Muscle of back (tissue), 3 donors: ENCODE measurements at regions not wholly inside any gene's neighbourhood (a gene's known extent, or its start where the extent isn't known, plus 50 kb on each side); places are given as distances from the start of the nearest gene placed in this dataset.

Experiments used
- DNase-seq, 3 donors: peaks; one replicate each; pipeline versions ENCODE4 v3.0.0 to v3.0.0-alpha.2; 2013

- no peak for DNase-seq
Observed at GRCh38 chr1:2933431-2934155, 87.7 kb upstream of the ACTRT2 start.

- DNase-seq = no peak
Observed at GRCh38 chr1:2934156-2934540, 87.1 kb upstream of the ACTRT2 start.

- no peak for DNase-seq
Observed at GRCh38 chr1:2934642-2935081, 86.6 kb upstream of the ACTRT2 start.

- DNase-seq = no peak
Observed at GRCh38 chr1:2935184-2935583, 86.1 kb upstream of the ACTRT2 start.

- no peak for DNase-seq
Observed at GRCh38 chr1:2935751-2936390, 85.4 kb upstream of the ACTRT2 start.

- DNase-seq = no peak
Observed at GRCh38 chr1:2936559-2937515, 84.4 kb upstream of the ACTRT2 start.

- no peak for DNase-seq
Observed at GRCh38 chr1:2937805-2938204, 83.5 kb upstream of the ACTRT2 start.

- no peak for DNase-seq
Observed at GRCh38 chr1:2939041-2939552, 82.2 kb upstream of the ACTRT2 start.

GRCh38 chr1:2940178-2940577, 81.1 kb upstream of the ACTRT2 start:
- no peak for DNase-seq

- no peak for DNase-seq
Observed at GRCh38 chr1:2941040-2941439, 80.2 kb upstream of the ACTRT2 start.

- DNase-seq = no peak
Observed at GRCh38 chr1:2941907-2942306, 79.4 kb upstream of the ACTRT2 start.

- DNase-seq = no peak
Observed at GRCh38 chr1:2942410-2942809, 78.9 kb upstream of the ACTRT2 start.

GRCh38 chr1:2943686-2944260, 77.5 kb upstream of the ACTRT2 start:
- DNase-seq = no peak

- DNase-seq = no peak
Observed at GRCh38 chr1:2944705-2945104, 76.6 kb upstream of the ACTRT2 start.

- DNase-seq = no peak
Observed at GRCh38 chr1:2945821-2946231, 75.4 kb upstream of the ACTRT2 start.

GRCh38 chr1:2946291-2946690, 75.0 kb upstream of the ACTRT2 start:
- no peak for DNase-seq

- no peak for DNase-seq
Observed at GRCh38 chr1:2946999-2947690, 74.1 kb upstream of the ACTRT2 start.

- no peak for DNase-seq
Observed at GRCh38 chr1:2948001-2948750, 73.1 kb upstream of the ACTRT2 start.

- no peak for DNase-seq
Observed at GRCh38 chr1:2948751-2949680, 72.3 kb upstream of the ACTRT2 start.
